Endodermal cell (in vitro differentiated cells): ENCODE measurements at regions not wholly inside any gene's neighbourhood (a gene's known extent, or its start where the extent isn't known, plus 50 kb on each side); places are given as distances from the start of the nearest gene placed in this dataset.

Experiments
- DNase-seq: peaks from one replicate; pipeline ENCODE4 v3.0.0-alpha.2; 2017
- H3K27ac ChIP-seq: 2 replicates; pipeline ENCODE4 v1.5.1; 2013; ENCODE audit warnings: mild to moderate bottlenecking, low read depth, low read length, moderate library complexity
- H3K27me3 ChIP-seq: 2 replicates; pipeline ENCODE4 v1.6.1; 2013; ENCODE audit warnings: mild to moderate bottlenecking, low read length, moderate library complexity; ENCODE audit not compliant: insufficient read depth, control insufficient read depth, poor library complexity, severe bottlenecking
- H3K36me3 ChIP-seq: 2 replicates; pipeline ENCODE4 v1.7.0; 2013; ENCODE audit warnings: mild to moderate bottlenecking, low read length, moderate library complexity; ENCODE audit not compliant: control insufficient read depth, insufficient read depth
- H3K4me1 ChIP-seq: one replicate; pipeline ENCODE4 v1.7.0; 2013; ENCODE audit warnings: low read length; ENCODE audit not compliant: control insufficient read depth, insufficient read depth
- H3K4me3 ChIP-seq: 2 replicates; pipeline ENCODE4 v1.5.1; 2013; ENCODE audit warnings: mild to moderate bottlenecking, low read length, moderate library complexity
- H3K9ac ChIP-seq: 2 replicates; pipeline ENCODE4 v1.6.1; 2013; ENCODE audit warnings: mild to moderate bottlenecking, low read length, moderate library complexity; ENCODE audit not compliant: poor library complexity, severe bottlenecking; ENCODE audit errors: extremely low read depth
- H3K9me3 ChIP-seq: 2 replicates; pipeline ENCODE4 v1.6.1; 2013; ENCODE audit warnings: mild to moderate bottlenecking, low read length, moderate library complexity; ENCODE audit not compliant: control insufficient read depth
- H3K27ac Mint-ChIP-seq: 2 replicates; pipeline ENCODE4 v1.8.0; 2020; ENCODE audit warnings: mixed read lengths
- H3K27me3 Mint-ChIP-seq: 2 replicates; pipeline ENCODE4 v1.8.0; 2021; ENCODE audit warnings: mild to moderate bottlenecking, mixed read lengths; ENCODE audit not compliant: insufficient read depth
- H3K36me3 Mint-ChIP-seq: 2 replicates; pipeline ENCODE4 v1.8.0; 2020; ENCODE audit warnings: low read depth, mixed read lengths
- H3K4me1 Mint-ChIP-seq: 2 replicates; pipeline ENCODE4 v1.8.0; 2020; ENCODE audit warnings: mixed read lengths
- H3K4me3 Mint-ChIP-seq: 2 replicates; pipeline ENCODE4 v1.8.0; 2020; ENCODE audit warnings: mild to moderate bottlenecking, moderate library complexity, mixed read lengths
- H3K9me3 Mint-ChIP-seq: 2 replicates; pipeline ENCODE4 v1.8.0; 2020; ENCODE audit warnings: mild to moderate bottlenecking, mixed read lengths
- CTCF ChIP-seq: fragments of 200-600 bp; sonication (generic); conservative IDR thresholded peaks from 2 replicates; pipeline ENCODE4 v1.5.0; 2021; ENCODE audit warnings: antibody characterized with exemption, mild to moderate bottlenecking
- WGBS, 2 experiments: methylation state at CpG; one replicate each; pipeline versions ENCODE4 v1.1.5 to v1.1.7; 2013; ENCODE audit warnings: missing lambda C conversion rate in 2 of 2, mixed read lengths in 1 of 2; ENCODE audit not compliant: insufficient coverage in 1 of 2, insufficient read length in 1 of 2; 5-methylcytosine and 5-hydroxymethylcytosine counted together

- H3K9me3 Mint-ChIP-seq = peaks cover 18% of the 10 kb centered on the region
- no peak overlapping the region for H3K9ac ChIP-seq
- H3K4me3 ChIP-seq = no peak overlapping the region
- H3K36me3 ChIP-seq = no peaks in the 10 kb centered on the region
- H3K4me3 Mint-ChIP-seq = no peak overlapping the region
- no peak for DNase-seq
- H3K27me3 ChIP-seq = no peaks in the 10 kb centered on the region
- TF ChIP-seq CTCF = no peak
- H3K9me3 ChIP-seq = peaks cover 20% of the 10 kb centered on the region
- no peaks in the 10 kb centered on the region for H3K4me1 Mint-ChIP-seq
- H3K27ac ChIP-seq = no peak overlapping the region
- H3K27ac Mint-ChIP-seq = no peak overlapping the region
- H3K27me3 Mint-ChIP-seq = no peaks in the 10 kb centered on the region
- H3K36me3 Mint-ChIP-seq = no peaks in the 10 kb centered on the region
- no peaks in the 10 kb centered on the region for H3K4me1 ChIP-seq
- WGBS, 2 experiments = 92 to 93% methylated on average over 4 to 6 of the region's 6 CpGs
These were observed 800.2 kb downstream of the KCNJ2 start for GRCh38 chr17:70969521-70970034.

GRCh38 chr17:70976447-70976846 lies 807.1 kb downstream of the KCNJ2 start:
- no peak overlapping the region for H3K9ac ChIP-seq
- Mint-ChIP-seq H3K9me3 (peaks cover 7% of the 10 kb centered on the region), H3K4me1 (no peaks in the 10 kb centered on the region), H3K36me3 (no peaks in the 10 kb centered on the region), H3K27me3 (peaks cover 2% of the 10 kb centered on the region), H3K27ac (no peak overlapping the region), H3K4me3 (no peak overlapping the region)
- H3K27me3 ChIP-seq = no peaks in the 10 kb centered on the region
- no peaks in the 10 kb centered on the region for H3K4me1 ChIP-seq
- H3K4me3 ChIP-seq = no peak overlapping the region
- DNase-seq = no peak
- no peaks in the 10 kb centered on the region for H3K36me3 ChIP-seq
- H3K9me3 ChIP-seq = no peaks in the 10 kb centered on the region
- H3K27ac ChIP-seq = no peak overlapping the region
- no peak for TF ChIP-seq CTCF

- 75 to 78% methylated on average over 2 to 3 of the region's 3 CpGs for WGBS, 2 experiments
- H3K27me3 Mint-ChIP-seq = no peaks in the 10 kb centered on the region
- peak overlapping the region; percentile 54 for H3K4me3 ChIP-seq
- H3K9me3 Mint-ChIP-seq = peaks cover 44% of the 10 kb centered on the region
- peaks cover 41% of the 10 kb centered on the region for H3K9me3 ChIP-seq
- peaks cover 16% of the 10 kb centered on the region for H3K4me1 Mint-ChIP-seq
- H3K9ac ChIP-seq = no peak overlapping the region
- no peaks in the 10 kb centered on the region for H3K27me3 ChIP-seq
- no peaks in the 10 kb centered on the region for H3K36me3 ChIP-seq
- TF ChIP-seq CTCF = no peak
- H3K4me3 Mint-ChIP-seq = no peak overlapping the region
- peaks cover 4% of the 10 kb centered on the region for H3K4me1 ChIP-seq
- peaks cover 17% of the 10 kb centered on the region for H3K36me3 Mint-ChIP-seq
- H3K27ac Mint-ChIP-seq = no peak overlapping the region
- DNase-seq = no peak
- no peak overlapping the region for H3K27ac ChIP-seq
These were observed 815.5 kb downstream of the KCNJ2 start for GRCh38 chr17:70984873-70985272.
